HG03045 (cell line): ENCODE measurements at regions not wholly inside any gene's neighbourhood (a gene's known extent, or its start where the extent isn't known, plus 50 kb on each side); places are given as distances from the start of the nearest gene placed in this dataset.
"Not testable (repeated sequence)": the region's sequence is repeated elsewhere in the genome, so short reads cannot be mapped to it uniquely, and the experiment has no call there.

ENCODE experiments used
- ATAC-seq: cut with Tn5 transposase; IDR thresholded peaks from one replicate; pipeline ENCODE4 v1.9.1; 2021; ENCODE audit warnings: mild to moderate bottlenecking, moderate library complexity; ENCODE audit not compliant: unreplicated experiment

GRCh38 chr16:59920054-59920453, 1185.9 kb upstream of the GOT2 start:
- ATAC-seq, result no peak

GRCh38 chr16:59913666-59914065, 1179.5 kb upstream of the GOT2 start:
- ATAC-seq, result no peak

- no peak for ATAC-seq
These were observed 1175.1 kb upstream of the GOT2 start for GRCh38 chr16:59909262-59909661.

- no peak for ATAC-seq
These were observed 1173.5 kb upstream of the GOT2 start for GRCh38 chr16:59907611-59908010.

- no peak for ATAC-seq
These were observed 1171.5 kb upstream of the GOT2 start for GRCh38 chr16:59905606-59906005.

GRCh38 chr16:59905131-59905530, 1171.0 kb upstream of the GOT2 start:
- no peak for ATAC-seq

GRCh38 chr16:59899940-59900339, 1165.8 kb upstream of the GOT2 start:
- no peak for ATAC-seq

GRCh38 chr16:59892376-59892775, 1158.3 kb upstream of the GOT2 start:
- no peak for ATAC-seq

GRCh38 chr16:59887856-59888255, 1153.7 kb upstream of the GOT2 start:
- ATAC-seq, result no peak

GRCh38 chr16:59886021-59886420, 1151.9 kb upstream of the GOT2 start:
- no peak for ATAC-seq

GRCh38 chr16:59881376-59881775, 1147.3 kb upstream of the GOT2 start:
- ATAC-seq, result no peak

GRCh38 chr16:59880611-59881010, 1146.5 kb upstream of the GOT2 start:
- no peak for ATAC-seq

GRCh38 chr16:59878999-59879398, 1144.9 kb upstream of the GOT2 start:
- ATAC-seq, result no peak

GRCh38 chr16:59878479-59878878, 1144.4 kb upstream of the GOT2 start:
- ATAC-seq, result no peak

- no peak for ATAC-seq
These were observed 1131.0 kb upstream of the GOT2 start for GRCh38 chr16:59864981-59865666.

GRCh38 chr16:59859676-59860402, 1125.7 kb upstream of the GOT2 start:
- no peak for ATAC-seq

GRCh38 chr16:59854846-59855439, 1120.8 kb upstream of the GOT2 start:
- ATAC-seq, result no peak

- ATAC-seq, result no peak
These were observed 1115.6 kb upstream of the GOT2 start for GRCh38 chr16:59849716-59850115.

- ATAC-seq, result no peak
These were observed 1114.2 kb upstream of the GOT2 start for GRCh38 chr16:59848296-59848695.

GRCh38 chr16:59840169-59840568, 1106.1 kb upstream of the GOT2 start:
- ATAC-seq, result no peak

- ATAC-seq, result no peak
These were observed 1092.7 kb upstream of the GOT2 start for GRCh38 chr16:59826767-59827166.

- ATAC-seq, result not testable (repeated sequence)
These were observed 1075.4 kb upstream of the GOT2 start for GRCh38 chr16:59809488-59809887.
